Fibroblast of lung (primary cell): ENCODE measurements at regions not wholly inside any gene's neighbourhood (a gene's known extent, or its start where the extent isn't known, plus 50 kb on each side); places are given as distances from the start of the nearest gene placed in this dataset.

Experiments
- EZH2 ChIP-seq: IDR thresholded peaks from 2 replicates; pipeline ENCODE4 v1.5.1; 2012; ENCODE audit warnings: low read length, control low read depth, mild to moderate bottlenecking; ENCODE audit errors: missing control alignments
- TF ChIP-seq, protein P1 (sequence below), 2 donors: IDR thresholded peaks in 1 of 2; conservative IDR thresholded peaks in 1 of 2; 1 replicate in 1 of 2; 2 replicates in 1 of 2; pipeline ENCODE4 v1.5.1; 2011 to 2012; ENCODE audit warnings: low read length in 2 of 2, control low read depth in 1 of 2, inconsistent platforms in 1 of 2, low read depth in 1 of 2, mild to moderate bottlenecking in 1 of 2

DNA sequence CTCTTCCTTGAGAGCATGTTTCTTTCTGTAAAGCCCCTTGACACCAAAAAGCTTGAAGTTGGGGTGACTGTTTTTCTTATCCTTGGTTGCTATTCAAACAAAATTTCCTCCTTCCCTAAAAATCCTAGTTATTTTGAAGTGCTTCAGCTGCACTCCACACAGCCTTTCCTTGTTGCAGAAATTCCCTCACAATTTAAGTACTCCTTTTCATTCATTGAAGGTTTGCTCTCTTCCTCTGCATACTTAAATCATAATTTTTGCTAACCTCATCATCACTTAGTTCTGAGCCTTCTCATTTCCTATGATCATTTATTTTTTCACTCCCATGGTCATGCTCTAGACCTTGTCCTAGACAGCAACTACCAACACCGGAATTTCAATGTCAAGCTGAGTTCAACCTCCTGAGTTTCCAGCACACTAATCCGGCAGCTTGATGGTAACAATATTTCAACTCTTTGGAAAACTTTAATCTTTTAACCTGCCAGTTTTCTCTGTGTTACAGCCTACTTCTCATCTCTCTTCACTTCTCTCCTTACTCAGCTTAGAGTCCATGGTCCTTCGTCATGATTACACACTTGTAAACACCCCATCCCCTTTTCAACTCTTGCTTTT, 78.7 kb upstream of the ACTBL2 start:
- TF ChIP-seq, protein P1, sequence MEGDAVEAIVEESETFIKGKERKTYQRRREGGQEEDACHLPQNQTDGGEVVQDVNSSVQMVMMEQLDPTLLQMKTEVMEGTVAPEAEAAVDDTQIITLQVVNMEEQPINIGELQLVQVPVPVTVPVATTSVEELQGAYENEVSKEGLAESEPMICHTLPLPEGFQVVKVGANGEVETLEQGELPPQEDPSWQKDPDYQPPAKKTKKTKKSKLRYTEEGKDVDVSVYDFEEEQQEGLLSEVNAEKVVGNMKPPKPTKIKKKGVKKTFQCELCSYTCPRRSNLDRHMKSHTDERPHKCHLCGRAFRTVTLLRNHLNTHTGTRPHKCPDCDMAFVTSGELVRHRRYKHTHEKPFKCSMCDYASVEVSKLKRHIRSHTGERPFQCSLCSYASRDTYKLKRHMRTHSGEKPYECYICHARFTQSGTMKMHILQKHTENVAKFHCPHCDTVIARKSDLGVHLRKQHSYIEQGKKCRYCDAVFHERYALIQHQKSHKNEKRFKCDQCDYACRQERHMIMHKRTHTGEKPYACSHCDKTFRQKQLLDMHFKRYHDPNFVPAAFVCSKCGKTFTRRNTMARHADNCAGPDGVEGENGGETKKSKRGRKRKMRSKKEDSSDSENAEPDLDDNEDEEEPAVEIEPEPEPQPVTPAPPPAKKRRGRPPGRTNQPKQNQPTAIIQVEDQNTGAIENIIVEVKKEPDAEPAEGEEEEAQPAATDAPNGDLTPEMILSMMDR (conservative IDR thresholded peaks at IDR 0.05 in 1 of 2, IDR thresholded peaks at IDR 0.05 in 1 of 2; ENCODE audit: low read depth in 1 of 2, low read length in 2 of 2), result no peak
- TF ChIP-seq EZH2, result no peak
